Astrocyte of the cerebellum (primary cell): ENCODE measurements at regions not wholly inside any gene's neighbourhood (a gene's known extent, or its start where the extent isn't known, plus 50 kb on each side); places are given as distances from the start of the nearest gene placed in this dataset.

Experiments
- DNase-seq: peaks from one replicate; pipeline ENCODE4 v3.0.0-alpha.2; 2011; ENCODE audit warnings: low read depth
- H3K4me3 ChIP-seq: 2 replicates; pipeline ENCODE4 v1.5.1; 2011; ENCODE audit warnings: mild to moderate bottlenecking, low read depth, low read length, moderate library complexity
- in situ Hi-C: cut with HindIII; loops from 2 replicates; pipeline ENCODE4 v1.10.0; 2017; ENCODE audit warnings: low sequenced_read_pairs
- TF ChIP-seq, protein P1 (sequence below): IDR thresholded peaks from 2 replicates; pipeline ENCODE4 v1.5.1; 2012; ENCODE audit warnings: low read length, low read depth, moderate library complexity, mild to moderate bottlenecking; ENCODE audit errors: missing control alignments

DNA sequence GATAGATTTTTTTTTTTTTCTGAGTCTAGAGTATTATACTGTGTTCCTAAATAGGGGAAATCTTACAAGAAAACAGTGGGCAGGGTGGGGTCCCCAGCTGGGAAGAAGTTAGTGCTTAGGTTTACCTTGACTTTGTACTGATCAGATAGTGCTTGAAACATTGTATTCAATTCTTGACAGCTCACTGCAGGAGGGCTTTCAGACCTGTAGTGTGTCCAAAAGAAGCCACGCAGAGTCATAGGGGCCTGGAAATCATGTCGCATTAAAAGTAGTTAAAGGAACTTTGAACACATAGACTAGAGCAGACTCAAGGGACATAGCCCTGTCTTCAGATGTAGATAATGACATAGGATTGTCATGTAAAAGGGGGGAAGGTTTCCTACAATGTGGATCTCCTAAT is 215.4 kb upstream of the NR4A3 start:
- no peak overlapping the region for H3K4me3 ChIP-seq
- TF ChIP-seq, protein P1, sequence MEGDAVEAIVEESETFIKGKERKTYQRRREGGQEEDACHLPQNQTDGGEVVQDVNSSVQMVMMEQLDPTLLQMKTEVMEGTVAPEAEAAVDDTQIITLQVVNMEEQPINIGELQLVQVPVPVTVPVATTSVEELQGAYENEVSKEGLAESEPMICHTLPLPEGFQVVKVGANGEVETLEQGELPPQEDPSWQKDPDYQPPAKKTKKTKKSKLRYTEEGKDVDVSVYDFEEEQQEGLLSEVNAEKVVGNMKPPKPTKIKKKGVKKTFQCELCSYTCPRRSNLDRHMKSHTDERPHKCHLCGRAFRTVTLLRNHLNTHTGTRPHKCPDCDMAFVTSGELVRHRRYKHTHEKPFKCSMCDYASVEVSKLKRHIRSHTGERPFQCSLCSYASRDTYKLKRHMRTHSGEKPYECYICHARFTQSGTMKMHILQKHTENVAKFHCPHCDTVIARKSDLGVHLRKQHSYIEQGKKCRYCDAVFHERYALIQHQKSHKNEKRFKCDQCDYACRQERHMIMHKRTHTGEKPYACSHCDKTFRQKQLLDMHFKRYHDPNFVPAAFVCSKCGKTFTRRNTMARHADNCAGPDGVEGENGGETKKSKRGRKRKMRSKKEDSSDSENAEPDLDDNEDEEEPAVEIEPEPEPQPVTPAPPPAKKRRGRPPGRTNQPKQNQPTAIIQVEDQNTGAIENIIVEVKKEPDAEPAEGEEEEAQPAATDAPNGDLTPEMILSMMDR: no peak
- no peak for DNase-seq
- in situ Hi-C loops: no loop called here

DNA sequence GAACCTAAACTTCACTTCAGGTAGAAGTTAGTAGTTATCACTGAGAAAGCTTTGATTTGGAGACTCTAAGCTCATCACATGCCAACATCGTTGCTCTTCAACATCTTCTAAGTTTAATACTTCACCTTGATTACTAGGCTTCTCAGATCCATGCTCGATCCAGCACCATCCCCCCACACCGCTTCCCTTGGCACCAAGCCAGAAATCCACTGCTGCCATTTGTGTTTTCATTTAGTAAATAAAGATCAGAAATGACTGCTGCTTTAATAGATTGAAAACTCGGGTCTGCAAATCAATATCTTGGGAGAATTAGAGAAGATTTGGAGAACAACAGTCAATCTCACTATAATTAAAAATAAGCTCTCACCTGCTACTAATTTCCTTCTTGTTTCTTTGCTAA is 214.7 kb upstream of the NR4A3 start:
- DNase-seq: no peak

DNA sequence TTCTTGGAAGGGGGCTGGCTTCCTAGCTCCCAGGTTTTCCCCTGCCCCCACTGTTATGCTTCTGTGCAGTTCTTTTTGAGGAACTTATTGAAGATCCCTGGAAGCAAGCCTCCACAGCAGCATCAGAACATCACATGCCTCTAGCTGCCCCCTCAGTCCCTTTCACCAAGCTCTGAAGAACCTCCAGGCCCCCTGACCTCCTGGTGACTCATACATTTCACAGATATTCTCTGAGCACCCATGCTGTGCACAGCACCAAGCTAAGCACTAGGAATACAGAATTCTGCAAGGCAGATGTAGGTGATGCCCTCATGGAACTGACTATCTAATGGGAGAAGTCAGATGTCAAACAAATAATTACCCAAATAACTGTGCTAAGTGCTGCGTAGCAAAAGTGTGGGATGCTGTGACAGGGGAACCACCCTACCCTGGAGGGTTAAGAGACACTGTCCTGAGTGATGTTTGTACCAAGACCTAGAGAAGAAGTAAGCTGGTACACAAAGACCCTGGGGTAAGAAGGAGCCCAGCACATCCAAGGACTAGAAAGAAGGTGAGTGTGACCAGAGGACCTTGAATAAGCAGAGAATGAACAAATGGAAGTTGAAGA is 213.7 kb upstream of the NR4A3 start:
- DNase-seq: no peak
- TF ChIP-seq, protein P1: no peak
- in situ Hi-C loops: no loop called here

More for the DNA sequence above, 214.7 kb upstream of the NR4A3 start:
- H3K4me3 ChIP-seq: no peak overlapping the region
- in situ Hi-C loops: no loop called here
- TF ChIP-seq, protein P1: no peak

DNA sequence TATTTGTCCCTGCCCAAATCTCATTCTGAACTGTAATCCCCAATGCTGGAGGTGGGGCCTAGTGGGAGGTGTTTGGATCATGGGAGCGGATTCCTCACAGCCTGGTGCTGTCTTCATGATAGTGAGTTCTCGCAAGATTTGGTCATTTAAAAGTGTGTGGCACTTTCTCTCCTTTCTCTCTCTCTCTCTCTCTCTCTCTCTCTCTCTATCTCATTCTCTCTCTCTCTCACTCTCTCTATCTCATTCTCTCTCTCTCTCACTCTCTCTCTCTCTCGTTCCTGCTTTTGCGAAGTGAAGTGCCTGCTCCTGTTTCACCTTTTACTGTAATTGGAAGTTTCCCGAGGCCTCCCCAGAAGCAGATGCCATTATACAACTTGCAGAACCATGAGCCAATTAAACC is 207.3 kb upstream of the NR4A3 start:
- in situ Hi-C loops: no loop called here

More for the DNA sequence above, 213.7 kb upstream of the NR4A3 start:
- H3K4me3 ChIP-seq: no peak overlapping the region

DNA sequence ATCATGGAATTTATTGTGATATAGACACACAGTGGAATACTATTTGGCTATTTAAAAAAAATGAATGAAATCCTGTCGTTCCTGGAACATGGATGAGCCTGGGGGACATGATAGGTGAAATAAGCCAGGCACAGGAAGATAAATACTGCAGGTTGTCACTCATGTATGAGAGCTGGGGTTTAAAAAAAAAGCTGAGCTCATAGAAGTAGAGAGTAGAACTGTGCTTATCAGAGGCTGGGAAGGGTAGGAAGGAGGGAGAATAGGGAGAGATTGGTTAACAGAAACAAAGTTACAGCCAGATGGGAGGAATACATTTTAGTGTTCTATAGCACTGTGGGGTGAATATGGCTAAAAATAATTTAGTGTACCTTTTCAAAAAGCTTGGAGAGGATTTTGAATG is 200.6 kb upstream of the NR4A3 start:
- TF ChIP-seq, protein P1: no peak
- DNase-seq: no peak
- in situ Hi-C loops: no loop called here
- H3K4me3 ChIP-seq: no peak overlapping the region

More for the DNA sequence above, 207.3 kb upstream of the NR4A3 start:
- no peak overlapping the region for H3K4me3 ChIP-seq
- no peak for DNase-seq
- TF ChIP-seq, protein P1: no peak

DNA sequence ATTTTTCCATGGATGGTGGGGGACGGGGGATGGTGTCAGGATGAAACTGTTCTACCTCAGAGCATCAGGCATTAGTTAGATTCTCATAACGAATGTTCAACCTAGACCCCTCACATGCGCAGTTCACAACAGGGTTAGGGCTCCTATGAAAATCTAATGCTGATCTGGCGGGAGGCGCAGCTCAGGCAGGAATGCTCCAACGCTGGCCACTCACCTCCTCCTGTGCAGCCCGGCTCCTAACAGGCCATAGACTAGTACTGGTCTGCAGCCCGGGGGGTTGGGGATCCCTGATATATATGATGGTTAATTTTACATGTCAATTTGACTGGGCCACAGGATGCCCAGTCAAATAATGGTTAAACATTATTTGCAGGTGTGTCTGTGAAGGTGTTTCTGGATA is 199.0 kb upstream of the NR4A3 start:
- TF ChIP-seq, protein P1: no peak
- in situ Hi-C loops: no loop called here
- no peak overlapping the region for H3K4me3 ChIP-seq
- no peak for DNase-seq
